ENCODE measurements at regions not wholly inside any gene's neighbourhood (a gene's known extent, or its start where the extent isn't known, plus 50 kb on each side); places are given as distances from the start of the nearest gene placed in this dataset.

- no peak for TF ChIP-seq CTCF (IDR thresholded peaks at IDR 0.05)
- TF ChIP-seq POLR2A (IDR thresholded peaks at IDR 0.05): no peak
- TF ChIP-seq POLR2AphosphoS5 (IDR thresholded peaks at IDR 0.05): no peak
- TF ChIP-seq EP300 (IDR thresholded peaks at IDR 0.05): no peak
Measured at GRCh38 chr16:73848993-73849392, 447.6 kb upstream of the PSMD7 start.

Data from suprapubic skin (tissue), 4 donors.